HAP-1 (cell line): ENCODE measurements at regions not wholly inside any gene's neighbourhood (a gene's known extent, or its start where the extent isn't known, plus 50 kb on each side); places are given as distances from the start of the nearest gene placed in this dataset.

Source experiments
- DNase-seq, 2 experiments: peaks; one replicate each; pipeline ENCODE4 v3.0.0-alpha.2; 2016 to 2020; ENCODE audit warnings: low spot score in 2 of 2
- H3K27me3 ChIP-seq: fragments of 250-450 bp; sonication (Bioruptor Pico); 2 replicates; pipeline ENCODE4 v1.5.1; 2020; ENCODE audit warnings: low read depth, mild to moderate bottlenecking, moderate library complexity
- H3K36me3 ChIP-seq: fragments of 250-450 bp; sonication (Bioruptor Pico); replicated peaks from 2 replicates; pipeline ENCODE4 v1.5.1; 2020; ENCODE audit warnings: mild to moderate bottlenecking
- H3K4me1 ChIP-seq: fragments of 250-450 bp; sonication (Bioruptor Pico); 2 replicates; pipeline ENCODE4 v1.5.1; 2020; ENCODE audit warnings: mild to moderate bottlenecking
- H3K4me3 ChIP-seq: fragments of 250-450 bp; sonication (Bioruptor Pico); 2 replicates; pipeline ENCODE4 v1.5.1; 2020; ENCODE audit warnings: mild to moderate bottlenecking, moderate library complexity
- H3K9me3 ChIP-seq: fragments of 250-450 bp; sonication (Bioruptor Pico); 2 replicates; pipeline ENCODE4 v1.5.1; 2020; ENCODE audit warnings: mild to moderate bottlenecking, moderate library complexity
- in situ Hi-C: fragments of 300-500 bp; cut with MboI; formaldehyde crosslinking; loops from 3 replicates; pipeline ENCODE4 v1.14.3; 2020; ENCODE audit warnings: low sequenced_read_pairs, inconsistent platforms, mixed read lengths

DNA sequence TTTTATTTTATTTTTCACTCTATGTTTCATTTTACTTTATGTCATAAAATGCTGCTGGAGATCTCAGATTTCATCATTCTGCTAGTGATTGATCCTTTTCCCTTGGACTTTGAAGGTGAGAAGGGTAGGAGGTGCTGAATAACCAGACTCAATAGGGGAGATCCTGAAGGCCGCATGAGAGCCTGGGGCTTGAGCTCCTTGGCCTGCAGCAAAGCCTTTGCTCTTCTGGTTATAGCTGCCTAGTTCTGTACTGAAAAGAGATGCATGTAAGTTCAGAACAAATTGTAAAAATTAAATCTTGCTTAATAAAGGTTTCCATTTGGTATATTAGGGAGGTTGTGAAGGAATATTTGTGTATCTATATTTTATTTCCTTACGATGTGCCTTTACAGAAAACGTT, 430.2 kb downstream of the QKI start:
- Histone ChIP-seq H3K4me1 (no peaks in the 10 kb centered on the region), H3K4me3 (no peak overlapping the region), H3K9me3 (no peaks in the 10 kb centered on the region; the same call in 1 of the 2 replicates), H3K36me3 (no peaks in the 10 kb centered on the region), H3K27me3 (no peaks in the 10 kb centered on the region)
- DNase-seq: no peak
- in situ Hi-C loops: no loop called here

DNA sequence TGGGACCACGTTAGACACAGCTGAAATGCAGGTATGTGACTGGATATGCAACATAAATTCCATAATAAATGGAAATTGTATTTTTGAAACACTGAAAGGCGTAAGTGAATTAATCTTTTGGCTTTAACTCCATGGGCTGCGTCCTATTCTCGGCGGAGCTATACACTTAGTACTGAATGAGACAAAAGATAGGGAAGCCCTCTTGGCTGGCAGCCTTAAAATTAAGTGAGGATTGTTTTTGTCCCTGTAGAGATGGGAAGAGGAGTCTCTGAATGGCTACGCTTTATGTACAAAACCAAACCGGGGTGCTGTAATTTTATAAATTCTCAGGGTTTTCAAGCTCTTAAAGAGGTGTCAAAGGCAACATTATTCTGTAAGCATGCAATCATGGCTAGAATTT, 429.8 kb downstream of the QKI start:
- in situ Hi-C loops: no loop called here
- no peaks in the 10 kb centered on the region for H3K27me3 ChIP-seq
- H3K4me1 ChIP-seq: no peaks in the 10 kb centered on the region
- no peaks in the 10 kb centered on the region for H3K36me3 ChIP-seq
- no peak overlapping the region for H3K4me3 ChIP-seq
- DNase-seq: no peak
- no peaks in the 10 kb centered on the region; the same call in 1 of the 2 replicates for H3K9me3 ChIP-seq

DNA sequence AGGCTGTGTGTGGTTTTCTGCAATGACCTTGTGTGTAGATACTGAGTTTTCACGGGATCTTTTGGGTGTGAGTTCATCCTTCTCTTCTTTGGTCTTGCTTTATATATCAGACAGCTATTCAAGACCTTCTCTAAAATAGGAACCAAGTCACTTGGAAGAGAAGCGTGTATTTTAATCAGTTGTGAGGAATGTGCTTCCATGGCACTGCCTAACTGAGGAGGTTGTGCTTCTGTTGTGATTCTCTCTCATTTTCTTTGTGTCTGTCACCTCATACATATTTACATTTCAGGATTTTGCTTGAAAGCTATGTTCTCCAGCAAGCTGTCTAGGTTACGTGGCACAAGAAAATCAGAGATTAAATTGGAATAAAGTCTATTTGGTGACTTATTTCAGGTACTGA, 428.7 kb downstream of the QKI start:
- Histone ChIP-seq H3K4me3 (no peak overlapping the region), H3K27me3 (no peaks in the 10 kb centered on the region), H3K9me3 (no peaks in the 10 kb centered on the region; the same call in 1 of the 2 replicates), H3K36me3 (no peaks in the 10 kb centered on the region), H3K4me1 (no peaks in the 10 kb centered on the region)
- in situ Hi-C loops: no loop called here
- DNase-seq: no peak

DNA sequence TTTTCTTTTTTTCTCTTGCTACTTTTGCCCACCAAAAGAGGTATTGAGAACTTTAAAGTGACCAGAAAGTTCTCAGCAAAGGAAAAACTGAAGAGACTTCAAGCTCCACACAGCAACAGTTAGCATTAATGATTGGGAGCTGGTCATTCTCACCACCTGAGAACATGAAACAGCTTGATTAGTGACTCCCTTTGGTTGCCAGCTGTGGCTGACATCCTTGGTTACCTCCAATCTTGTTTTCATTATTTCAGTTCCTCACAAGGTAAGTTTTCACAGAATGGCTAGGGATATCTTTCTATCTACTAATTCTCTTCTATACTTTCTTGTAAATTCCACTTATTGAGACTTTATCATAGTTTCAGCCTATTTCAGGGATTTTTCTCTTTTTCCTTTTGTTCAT, 427.9 kb downstream of the QKI start:
- Histone ChIP-seq H3K4me3 (no peak overlapping the region), H3K36me3 (no peaks in the 10 kb centered on the region), H3K27me3 (no peaks in the 10 kb centered on the region), H3K9me3 (no peaks in the 10 kb centered on the region; the same call in 1 of the 2 replicates), H3K4me1 (no peaks in the 10 kb centered on the region)
- DNase-seq: no peak
- in situ Hi-C loops: no loop called here

DNA sequence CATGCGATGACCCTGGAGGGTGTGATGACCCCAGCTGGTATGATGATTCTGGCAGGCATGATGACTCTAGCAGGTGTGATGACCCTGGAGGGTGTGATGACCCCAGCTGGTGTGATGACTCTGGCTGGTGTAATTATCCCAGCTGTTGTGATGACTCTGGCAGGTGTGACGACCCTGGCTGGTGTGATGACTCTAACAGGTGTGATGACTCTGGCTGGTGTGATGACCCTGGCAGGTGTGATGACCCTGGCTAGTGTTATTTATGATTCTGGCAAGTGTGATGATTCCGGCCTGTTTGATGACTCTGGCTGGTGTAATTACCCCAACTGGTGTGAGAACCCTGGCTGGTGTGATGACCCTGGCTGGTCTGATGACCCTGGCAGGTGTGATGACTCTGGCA, 427.2 kb downstream of the QKI start:
- in situ Hi-C loops: no loop called here
- DNase-seq: no peak
- no peaks in the 10 kb centered on the region for H3K27me3 ChIP-seq
- H3K4me1 ChIP-seq: no peaks in the 10 kb centered on the region
- no peaks in the 10 kb centered on the region for H3K36me3 ChIP-seq
- H3K9me3 ChIP-seq: no peaks in the 10 kb centered on the region; the same call in 1 of the 2 replicates
- no peak overlapping the region for H3K4me3 ChIP-seq

DNA sequence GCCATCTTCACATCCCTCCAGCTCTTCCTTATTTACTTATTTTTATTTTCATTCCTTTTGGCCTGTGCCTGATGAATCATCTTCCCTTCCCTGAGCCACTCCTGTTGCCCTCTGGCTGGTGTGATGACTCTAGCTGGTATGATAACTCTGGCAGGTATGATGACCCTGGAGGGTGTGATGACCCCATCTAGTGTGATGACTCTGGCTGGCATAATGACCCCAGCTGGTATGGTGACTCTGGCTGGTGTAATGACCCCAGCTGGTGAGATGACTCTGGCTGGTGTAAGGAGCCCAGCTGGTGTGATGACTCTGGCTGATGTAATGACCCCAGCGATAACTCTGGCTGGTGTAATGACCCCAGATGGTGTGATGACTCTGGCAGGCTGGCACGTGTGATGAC, 426.8 kb downstream of the QKI start:
- Histone ChIP-seq H3K36me3 (no peaks in the 10 kb centered on the region), H3K4me1 (no peaks in the 10 kb centered on the region), H3K9me3 (no peaks in the 10 kb centered on the region; the same call in 1 of the 2 replicates), H3K27me3 (no peaks in the 10 kb centered on the region), H3K4me3 (no peak overlapping the region)
- in situ Hi-C loops: no loop called here
- DNase-seq: no peak

DNA sequence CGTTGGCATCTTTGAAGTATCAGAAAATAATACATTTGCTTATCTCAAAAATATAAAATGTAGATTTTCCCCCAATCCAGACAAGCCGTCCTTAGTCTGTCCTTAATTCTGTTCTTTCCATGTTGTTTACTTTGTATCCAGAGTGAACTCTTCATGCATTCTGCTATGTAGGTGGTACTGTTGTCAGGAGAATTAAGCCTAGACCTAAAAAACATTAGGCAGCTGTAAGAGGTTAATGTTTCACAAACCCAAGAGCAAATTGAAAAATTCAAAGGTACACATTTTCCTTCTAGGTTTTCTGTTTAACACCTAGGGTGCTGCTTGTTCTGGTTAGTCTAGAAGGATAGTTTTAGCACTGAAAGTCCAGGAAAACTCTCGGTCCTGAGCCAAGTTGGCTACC, 426.4 kb downstream of the QKI start:
- Histone ChIP-seq H3K4me3 (no peak overlapping the region), H3K9me3 (no peaks in the 10 kb centered on the region; the same call in 1 of the 2 replicates), H3K36me3 (no peaks in the 10 kb centered on the region), H3K4me1 (no peaks in the 10 kb centered on the region), H3K27me3 (no peaks in the 10 kb centered on the region)
- in situ Hi-C loops: no loop called here
- no peak for DNase-seq

DNA sequence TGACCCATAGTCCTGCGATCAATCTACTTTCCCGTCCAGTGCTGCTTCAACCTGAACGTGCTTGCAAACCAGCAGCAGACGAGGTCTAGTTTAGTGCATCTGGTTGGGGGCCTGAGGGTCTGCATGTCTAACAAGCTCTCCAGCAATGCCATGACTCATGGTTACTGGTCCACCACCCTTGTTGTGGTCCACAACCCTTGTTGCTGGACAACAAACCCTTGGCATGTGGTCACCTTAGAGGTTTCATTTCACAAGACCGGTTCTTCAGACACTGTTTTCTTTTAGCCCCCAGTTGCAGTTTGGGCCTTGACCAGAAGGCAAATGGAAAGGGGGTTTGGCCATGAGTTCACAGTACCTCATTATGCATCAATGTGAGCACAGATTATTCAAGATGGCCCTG, 424.8 kb downstream of the QKI start:
- no peaks in the 10 kb centered on the region for H3K36me3 ChIP-seq
- in situ Hi-C loops: no loop called here
- H3K27me3 ChIP-seq: no peaks in the 10 kb centered on the region
- no peaks in the 10 kb centered on the region; the same call in 1 of the 2 replicates for H3K9me3 ChIP-seq
- no peaks in the 10 kb centered on the region for H3K4me1 ChIP-seq
- H3K4me3 ChIP-seq: no peak overlapping the region
- DNase-seq: no peak

DNA sequence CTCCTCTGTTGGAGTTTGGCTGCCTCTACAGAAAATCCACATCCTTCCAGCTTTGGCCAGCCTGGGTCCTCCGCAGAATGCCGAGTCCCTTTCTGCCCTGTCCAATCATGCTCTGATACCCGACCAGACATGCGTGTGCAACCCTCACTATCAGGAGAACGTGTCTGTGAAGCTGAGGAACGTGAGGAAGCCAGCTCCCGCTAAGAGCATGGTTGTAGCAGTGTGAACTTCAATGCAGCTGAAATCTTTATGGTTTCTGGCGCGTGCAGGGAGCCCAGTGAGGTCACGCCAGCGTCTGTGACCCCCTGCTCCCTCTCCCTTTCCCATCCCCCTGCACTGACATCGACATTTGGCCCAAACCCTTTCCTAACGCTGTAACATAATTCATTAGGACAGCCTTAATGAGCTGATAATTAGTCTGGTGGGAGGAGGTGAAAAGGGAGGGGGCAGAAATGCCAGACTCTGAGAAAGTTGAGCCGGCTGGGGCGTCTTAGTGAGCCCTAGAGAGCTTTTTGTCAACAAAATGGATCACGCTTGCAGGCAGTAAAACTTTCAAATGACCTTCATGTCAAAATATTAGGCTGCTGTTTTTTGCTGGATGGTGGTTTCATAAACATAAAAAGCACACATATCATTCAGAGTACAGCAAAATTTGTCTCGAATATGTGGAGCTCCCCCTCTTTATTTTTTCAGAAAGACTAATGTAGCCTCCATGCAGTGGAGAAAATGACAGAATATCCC, 423.3 kb downstream of the QKI start:
- no peak for DNase-seq
- no peaks in the 10 kb centered on the region; the same call in 1 of the 2 replicates for H3K9me3 ChIP-seq
- H3K36me3 ChIP-seq: no peaks in the 10 kb centered on the region
- H3K4me1 ChIP-seq: no peaks in the 10 kb centered on the region
- in situ Hi-C loops: no loop called here
- no peak overlapping the region for H3K4me3 ChIP-seq
- no peaks in the 10 kb centered on the region for H3K27me3 ChIP-seq

DNA sequence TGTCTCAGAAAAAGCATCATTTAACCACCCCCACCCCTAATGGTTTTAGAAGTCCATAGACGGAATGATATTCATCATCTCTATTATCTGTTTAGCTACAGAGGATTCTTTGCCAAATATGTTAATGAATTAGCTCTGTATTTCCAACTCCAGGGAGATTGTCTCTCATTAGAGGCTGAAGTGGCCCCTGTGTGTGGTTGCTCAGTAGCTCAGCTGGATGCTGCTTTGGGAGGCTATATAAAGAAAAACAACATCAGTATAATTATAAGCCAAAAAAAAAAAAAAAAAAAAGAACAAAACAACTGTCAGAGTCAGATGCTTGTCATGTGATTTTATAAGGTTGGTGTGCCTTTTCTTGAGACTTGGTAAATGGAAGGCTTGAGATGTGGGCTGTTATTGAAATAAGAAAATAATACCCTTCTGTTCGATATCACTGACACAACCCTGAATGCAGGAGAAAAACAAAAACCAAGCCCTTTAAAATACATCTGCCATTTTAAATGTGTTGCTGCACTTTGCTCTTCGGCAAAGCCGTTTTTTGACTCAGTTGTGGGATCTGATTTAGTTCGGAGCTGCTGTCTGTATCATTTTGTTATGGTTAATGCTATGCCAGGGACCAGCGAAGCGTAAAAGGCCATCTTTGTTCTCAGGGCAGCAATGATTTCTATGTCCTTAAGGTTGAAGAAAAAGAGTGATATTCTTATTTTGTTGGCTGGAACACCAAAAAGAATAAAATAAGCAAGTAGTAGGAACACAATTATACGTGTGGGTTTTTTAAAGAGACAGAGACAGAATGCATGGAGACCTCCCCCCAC, 422.6 kb downstream of the QKI start:
- no peaks in the 10 kb centered on the region for H3K27me3 ChIP-seq
- no peaks in the 10 kb centered on the region for H3K4me1 ChIP-seq
- H3K9me3 ChIP-seq: no peaks in the 10 kb centered on the region; the same call in 1 of the 2 replicates
- no peak for DNase-seq
- in situ Hi-C loops: no loop called here
- H3K4me3 ChIP-seq: no peak overlapping the region
- no peaks in the 10 kb centered on the region for H3K36me3 ChIP-seq

DNA sequence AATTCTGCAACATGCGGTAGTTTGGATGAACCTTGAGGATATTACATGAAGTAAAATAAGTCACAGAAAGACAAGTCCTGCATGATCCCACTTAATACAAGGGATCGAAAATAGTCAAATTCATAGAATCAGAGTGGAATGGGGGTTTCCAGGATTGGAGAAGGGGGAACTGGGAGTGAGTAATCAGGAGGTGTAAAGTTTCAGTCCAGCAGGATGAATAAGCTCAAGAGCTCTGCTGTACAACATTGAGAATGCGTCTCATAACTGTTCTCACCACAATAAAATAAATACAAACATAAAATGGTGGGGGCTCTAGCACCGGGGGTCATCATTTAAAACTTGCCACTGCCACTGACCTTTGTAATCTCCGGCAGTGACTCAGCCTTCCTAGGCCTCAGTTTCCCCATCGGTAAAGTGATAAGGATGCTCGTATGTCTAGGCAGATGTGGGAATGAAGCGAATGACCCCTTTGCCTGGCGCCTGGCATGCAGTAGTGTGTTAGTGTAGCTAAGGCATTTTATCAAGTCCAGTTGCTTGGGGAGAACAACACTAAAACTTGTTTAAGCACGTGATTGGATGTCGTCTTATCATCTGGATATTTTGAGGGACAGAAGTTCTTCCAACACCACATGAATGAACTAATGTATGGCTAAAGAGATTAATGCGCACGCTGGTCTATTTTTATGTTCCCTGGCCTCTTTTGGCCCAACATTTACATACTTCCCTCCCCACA, 421.1 kb downstream of the QKI start:
- no peaks in the 10 kb centered on the region for H3K27me3 ChIP-seq
- no peak overlapping the region for H3K4me3 ChIP-seq
- H3K9me3 ChIP-seq: no peaks in the 10 kb centered on the region; the same call in 1 of the 2 replicates
- H3K4me1 ChIP-seq: no peaks in the 10 kb centered on the region
- in situ Hi-C loops: no loop called here
- no peak for DNase-seq
- no peaks in the 10 kb centered on the region for H3K36me3 ChIP-seq

DNA sequence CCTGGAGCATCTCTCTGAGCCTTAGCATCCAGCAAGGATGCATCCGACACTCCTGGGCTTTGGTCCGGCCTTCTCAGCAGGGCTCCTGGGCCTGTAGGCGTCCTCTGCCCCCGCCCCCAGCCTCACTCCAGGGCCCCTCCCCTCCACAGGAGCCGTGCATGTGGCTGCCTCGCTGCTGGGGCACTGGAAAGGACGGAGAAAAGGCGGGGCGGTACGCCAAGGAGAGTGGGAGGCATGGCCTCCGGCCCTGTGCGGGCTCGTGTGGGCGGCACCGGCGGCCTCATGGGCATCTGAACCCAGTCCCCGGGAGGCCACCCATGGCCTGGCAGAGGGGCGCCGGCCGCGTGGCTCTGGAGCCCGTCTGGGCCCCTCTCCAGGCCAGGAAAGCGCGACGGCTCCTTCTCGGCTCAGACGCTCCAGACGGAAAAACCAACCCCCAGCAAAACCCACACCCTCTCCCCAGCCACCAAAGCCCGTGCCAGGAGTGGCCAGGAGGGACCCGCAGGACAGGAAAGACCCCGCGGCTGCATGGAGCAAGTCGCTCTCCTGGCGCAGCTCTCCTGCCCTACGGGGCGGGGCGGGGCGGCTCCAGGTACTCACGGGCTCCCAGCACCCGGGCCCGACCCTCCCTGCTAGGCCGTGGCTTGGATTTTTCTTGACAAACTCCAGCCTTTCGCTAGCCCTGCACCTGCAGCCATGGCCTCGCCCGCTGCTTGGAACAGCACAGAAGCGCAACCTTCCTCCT, 419.9 kb downstream of the QKI start:
- H3K9me3 ChIP-seq: no peaks in the 10 kb centered on the region; the same call in 1 of the 2 replicates
- in situ Hi-C loops: no loop called here
- DNase-seq: no peak
- no peaks in the 10 kb centered on the region for H3K27me3 ChIP-seq
- no peaks in the 10 kb centered on the region for H3K4me1 ChIP-seq
- no peaks in the 10 kb centered on the region for H3K36me3 ChIP-seq
- H3K4me3 ChIP-seq: no peak overlapping the region

DNA sequence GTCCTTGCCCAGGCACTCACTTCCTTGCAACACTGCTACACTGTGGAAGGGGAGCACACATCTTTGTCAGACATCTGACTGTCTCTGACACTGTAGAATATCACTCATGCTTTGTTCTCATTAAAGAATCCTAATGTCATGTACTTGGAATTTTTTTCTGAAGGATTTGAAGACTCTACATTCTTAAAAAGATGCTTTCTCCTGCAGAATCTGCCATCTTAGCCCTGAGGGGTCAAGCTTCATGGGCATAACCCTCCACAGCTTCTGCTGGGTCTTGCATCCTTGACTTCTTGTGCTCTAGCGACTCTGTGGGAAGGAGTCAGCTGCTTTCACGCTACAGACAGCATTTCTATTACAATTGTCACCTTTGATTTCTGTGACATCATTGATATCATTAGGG, 417.2 kb downstream of the QKI start:
- DNase-seq: no peak
- in situ Hi-C loops: no loop called here
- H3K36me3 ChIP-seq: no peaks in the 10 kb centered on the region
- H3K27me3 ChIP-seq: no peaks in the 10 kb centered on the region
- H3K9me3 ChIP-seq: no peaks in the 10 kb centered on the region
- no peaks in the 10 kb centered on the region for H3K4me1 ChIP-seq
- no peak overlapping the region for H3K4me3 ChIP-seq
